ENCODE measurements at regions not wholly inside any gene's neighbourhood (a gene's known extent, or its start where the extent isn't known, plus 50 kb on each side); places are given as distances from the start of the nearest gene placed in this dataset.
"Not testable (repeated sequence)": the region's sequence is repeated elsewhere in the genome, so short reads cannot be mapped to it uniquely, and the experiment has no call there.

DNA sequence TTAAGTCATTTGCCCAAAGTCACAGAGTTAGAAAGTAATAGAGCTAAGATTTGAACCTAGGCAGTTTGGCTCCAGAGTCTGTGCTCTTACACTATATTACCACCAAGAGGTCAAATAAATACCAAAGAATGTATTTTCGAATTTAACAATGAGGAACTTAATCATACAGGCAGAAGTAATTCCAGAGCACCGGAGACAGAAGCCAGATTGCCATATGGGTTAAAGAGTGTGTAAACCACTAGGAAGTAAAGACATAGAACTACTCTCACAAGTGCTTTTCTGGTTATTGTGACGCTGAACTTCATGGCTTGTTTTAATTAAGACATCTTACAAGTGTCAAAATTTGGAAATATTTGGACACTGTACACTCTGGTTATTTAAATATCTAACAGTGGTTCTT, 114.5 kb upstream of the NBPF19 start:
- not testable (repeated sequence) for DNase-seq (ENCODE audit: low read depth)

DNA sequence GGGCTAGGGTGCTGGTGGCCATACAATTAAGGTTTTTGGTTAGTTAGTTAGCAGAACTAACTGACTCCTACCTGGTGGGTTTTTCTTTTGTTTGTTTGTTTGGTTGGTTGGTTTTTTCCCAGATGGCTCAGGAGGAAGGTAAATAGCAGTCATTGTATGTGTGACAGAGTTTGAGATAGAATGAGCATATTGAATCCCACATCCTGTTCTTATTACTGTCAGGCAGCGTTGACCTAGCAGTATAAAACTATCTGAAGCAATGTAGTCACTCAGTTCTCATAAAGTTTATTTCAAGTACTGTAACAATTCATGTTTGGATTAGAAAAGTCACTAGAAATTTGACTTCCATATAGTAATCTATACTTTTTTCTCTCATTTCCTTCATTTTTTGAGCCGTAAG, 113.5 kb upstream of the NBPF19 start:
- DNase-seq (ENCODE audit: low read depth): not testable (repeated sequence)

DNA sequence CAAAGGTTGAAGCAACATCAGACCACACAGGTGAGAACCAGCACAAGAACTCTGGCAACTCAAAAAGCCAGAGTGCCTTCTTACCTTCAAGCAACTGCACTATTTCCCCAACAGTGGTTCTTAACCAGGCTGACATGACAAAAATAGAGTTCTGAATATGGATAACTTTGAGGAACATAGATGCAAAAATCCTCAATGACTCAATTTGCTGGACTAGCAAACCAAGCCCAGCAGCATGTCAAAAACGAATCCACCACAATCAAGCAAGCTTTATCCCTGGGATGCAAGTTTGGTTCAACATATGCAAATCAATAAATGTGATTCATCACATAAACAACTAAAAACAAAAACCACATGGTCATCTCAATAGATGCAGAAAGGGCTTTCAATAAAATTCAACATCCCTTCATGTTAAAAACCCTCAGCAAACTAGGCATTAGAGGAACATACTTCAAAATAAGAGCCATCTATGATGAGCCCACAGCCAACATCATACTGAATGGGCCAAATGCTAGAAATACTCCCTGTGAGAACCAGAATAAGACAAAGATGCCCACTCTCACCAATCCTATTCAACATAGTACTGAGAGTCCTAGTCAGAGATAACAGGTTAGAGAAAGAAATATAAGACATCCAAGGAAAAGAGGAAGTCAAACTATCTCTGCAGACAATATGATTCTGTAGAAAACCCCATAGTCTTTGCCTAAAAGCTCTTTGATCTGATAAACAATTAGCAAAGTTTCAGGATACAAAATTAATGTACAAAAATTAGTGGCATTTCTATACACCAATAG, 110.5 kb upstream of the NBPF19 start:
- not testable (repeated sequence) for DNase-seq (ENCODE audit: low read depth)

DNA sequence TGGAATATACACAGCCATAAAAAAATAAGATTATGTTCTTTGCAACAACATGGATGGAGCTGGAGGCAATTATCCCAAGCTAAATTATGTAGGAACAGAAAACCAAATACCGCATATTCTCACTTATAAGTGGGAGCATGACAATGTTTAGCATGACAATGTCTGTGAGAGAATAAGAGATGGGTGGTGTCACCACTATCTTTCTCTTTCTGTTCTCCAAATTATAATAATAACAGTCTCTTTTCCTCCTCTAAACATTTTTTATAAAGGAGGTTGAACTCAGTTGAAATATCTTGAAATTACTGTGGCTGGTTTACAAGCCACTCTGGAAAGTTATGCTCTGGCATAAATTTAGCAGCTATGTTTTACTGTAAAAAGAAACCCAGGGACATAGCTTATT, 108.4 kb upstream of the NBPF19 start:
- not testable (repeated sequence) for DNase-seq (ENCODE audit: low read depth)

DNA sequence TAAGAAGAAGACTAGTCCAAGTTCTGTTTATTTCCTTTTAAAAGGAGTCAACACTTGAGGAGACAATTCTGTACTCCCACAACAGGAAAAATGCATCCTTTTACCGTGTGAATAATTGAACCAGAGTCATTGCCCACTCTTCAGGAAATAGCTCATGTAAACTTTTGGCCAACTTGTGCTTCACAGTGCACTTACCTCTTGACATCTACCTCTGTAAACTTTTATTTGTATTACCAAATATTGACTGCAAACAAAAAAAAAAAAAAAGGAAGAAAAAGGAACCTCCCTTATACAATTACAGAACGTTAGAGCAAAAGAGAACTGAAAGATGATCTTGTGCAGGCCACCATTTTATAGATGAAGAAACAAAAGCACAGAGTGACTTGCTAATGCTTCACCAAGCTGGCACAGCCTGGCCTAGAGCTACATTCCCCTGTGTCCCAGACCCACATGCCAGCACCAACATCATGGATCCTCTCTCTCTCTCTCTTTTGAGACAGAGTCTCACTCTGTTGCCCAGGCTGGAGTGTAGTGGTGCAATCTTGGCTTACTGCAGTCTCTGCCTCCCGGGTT, 107.3 kb upstream of the NBPF19 start:
- not testable (repeated sequence) for DNase-seq (ENCODE audit: low read depth)

DNA sequence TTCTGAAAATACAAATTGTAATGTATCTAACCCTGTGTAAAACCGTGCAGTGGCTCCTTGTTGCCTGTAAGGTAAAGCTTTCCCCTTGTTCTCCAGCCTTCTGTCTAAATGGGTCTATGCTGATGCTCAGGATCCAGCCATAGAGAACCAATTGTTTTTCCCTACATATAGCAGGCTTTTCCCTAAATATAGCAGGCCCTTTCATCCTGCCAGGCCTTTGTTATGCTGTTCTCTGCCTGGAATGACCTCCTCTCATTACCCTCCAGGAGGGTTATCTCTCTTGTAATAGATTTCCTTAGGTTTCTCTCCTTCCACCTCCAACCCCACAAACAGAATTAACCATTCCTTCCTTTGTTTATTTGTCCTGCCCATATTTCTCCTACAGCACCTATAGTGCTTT, 106.5 kb upstream of the NBPF19 start:
- not testable (repeated sequence) for DNase-seq (ENCODE audit: low read depth)

DNA sequence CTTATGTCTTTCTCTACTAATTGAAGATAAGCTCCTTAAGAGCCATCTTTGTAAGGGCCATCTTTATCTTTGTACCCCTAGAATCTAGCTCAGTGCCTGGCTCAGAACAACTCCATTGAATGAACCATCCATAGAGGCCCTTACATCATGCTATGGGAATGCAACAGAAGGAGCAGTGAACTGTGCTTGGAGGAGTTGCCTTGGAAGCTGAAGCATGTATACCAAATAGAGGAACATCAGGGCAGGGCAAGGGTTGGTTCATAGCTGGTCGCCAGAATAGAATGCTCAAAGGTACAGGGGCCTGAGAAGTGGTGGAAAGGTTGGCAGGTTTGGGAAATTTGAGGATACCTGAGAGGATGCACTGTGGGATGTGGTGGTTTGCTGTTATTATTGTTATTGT, 105.8 kb upstream of the NBPF19 start:
- not testable (repeated sequence) for DNase-seq (ENCODE audit: low read depth)

DNA sequence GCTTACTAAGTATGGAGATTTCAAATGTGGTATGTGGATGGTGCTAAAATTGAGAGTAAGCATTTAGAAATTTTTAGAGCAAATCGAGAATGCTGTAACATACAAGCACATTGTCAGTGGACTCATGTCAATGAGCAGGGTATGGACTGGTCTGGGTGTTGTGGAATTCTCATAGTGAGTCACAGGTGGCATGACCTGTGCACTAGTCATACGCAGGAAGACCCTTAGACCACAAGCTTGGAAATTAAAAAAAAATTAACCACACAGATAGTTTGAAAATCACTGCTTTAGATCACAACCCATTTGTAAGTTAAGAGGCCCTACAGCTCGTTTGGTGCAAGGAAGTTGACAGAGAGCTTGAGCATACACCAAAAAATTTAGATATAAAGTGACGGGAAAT, 102.9 kb upstream of the NBPF19 start:
- not testable (repeated sequence) for DNase-seq (ENCODE audit: low read depth)

DNA sequence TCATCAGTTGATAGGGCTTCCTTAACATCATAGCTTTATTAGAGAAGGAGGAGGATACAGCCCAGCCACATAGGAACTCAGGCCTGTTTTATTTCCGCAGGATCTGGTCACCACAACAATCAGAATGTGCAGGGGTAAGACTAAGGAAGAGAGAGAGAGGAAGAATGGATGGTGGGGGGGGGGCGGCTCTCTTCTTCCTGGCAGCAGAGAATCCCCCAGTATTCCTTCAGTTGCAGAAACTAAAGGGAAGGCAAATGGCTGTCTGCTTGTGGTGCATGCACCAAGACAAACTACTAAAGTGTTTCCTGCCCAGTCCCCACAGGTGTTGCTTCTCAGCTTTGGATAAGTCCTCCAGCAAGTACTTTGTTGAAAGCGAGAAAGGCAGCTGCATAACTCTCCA, 96.4 kb upstream of the NBPF19 start:
- not testable (repeated sequence) for DNase-seq (ENCODE audit: low read depth)

DNA sequence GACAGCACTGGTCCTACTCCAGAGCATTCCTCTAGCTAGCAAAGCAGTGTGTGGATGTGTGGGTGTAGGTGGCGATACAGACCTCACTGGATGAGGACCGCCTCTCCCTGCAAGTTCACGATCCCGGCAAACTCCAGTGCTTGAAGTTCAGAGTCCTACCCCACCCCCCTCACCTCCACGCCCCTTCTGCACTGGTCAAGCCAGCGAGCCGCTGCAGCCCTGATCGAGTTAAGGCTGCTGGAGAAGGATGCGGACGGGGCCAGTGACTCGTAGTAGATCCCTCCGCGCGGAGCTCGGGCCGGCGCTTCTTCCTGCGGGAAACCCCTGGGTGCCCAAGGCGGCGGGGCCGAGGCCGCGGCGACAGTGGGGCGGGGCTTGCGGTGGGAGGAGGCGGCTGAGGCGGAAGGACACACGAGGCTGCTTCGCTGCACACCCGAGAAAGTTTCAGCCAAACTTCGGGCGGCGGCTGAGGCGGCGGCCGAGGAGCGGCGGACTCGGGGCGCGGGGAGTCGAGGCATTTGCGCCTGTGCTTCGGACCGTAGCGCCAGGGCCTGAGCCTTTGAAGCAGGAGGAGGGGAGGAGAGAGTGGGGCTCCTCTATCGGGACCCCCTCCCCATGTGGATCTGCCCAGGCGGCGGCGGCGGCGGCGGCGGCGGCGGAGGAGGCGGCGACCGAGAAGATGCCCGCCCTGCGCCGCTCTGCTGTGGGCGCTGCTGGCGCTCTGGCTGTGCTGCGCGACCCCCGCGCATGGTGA, 84.5 kb upstream of the NBPF19 start:
- DNase-seq (ENCODE audit: low read depth): peak; percentile 69

DNA sequence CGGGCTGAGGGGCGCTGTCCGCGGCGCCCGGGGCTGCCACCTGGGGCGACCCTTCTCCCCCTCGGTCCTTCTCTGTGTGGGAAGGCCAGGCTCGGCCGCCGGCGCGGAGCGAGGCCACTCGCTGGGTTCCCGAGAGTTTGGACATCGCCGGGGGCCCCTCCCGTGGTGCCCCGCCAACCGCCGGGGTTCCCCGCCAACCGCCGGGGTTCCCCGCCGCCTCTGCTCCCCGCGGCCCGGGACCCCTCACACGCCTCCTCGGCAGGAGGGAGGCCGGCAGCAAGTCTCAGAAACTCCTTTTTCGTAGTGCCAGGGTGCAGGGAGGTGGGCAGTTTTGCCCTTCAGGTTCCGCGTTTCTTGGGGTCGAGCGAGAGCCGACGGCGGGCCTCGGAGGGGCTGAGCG, 83.9 kb upstream of the NBPF19 start:
- DNase-seq (ENCODE audit: low read depth): not testable (repeated sequence)

DNA sequence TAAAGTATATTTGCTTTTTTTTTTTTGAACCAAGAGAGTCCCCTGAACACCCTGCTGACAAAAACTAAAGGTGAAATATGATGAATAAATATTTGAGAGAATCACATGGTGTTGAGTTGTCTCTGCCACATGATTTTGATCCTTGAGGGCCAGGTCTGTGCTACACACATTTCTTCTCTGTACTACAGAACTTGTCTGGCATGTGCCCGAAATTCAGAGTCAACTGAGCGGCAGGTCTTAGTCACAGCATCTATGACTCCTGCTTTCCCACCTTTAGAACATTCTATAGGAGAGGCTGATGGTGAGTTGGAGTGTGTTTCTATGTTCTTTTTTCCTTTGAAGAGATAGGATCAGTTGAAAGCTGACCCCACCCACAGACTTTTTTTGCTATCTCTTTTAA, 79.0 kb upstream of the NBPF19 start:
- not testable (repeated sequence) for DNase-seq (ENCODE audit: low read depth)

DNA sequence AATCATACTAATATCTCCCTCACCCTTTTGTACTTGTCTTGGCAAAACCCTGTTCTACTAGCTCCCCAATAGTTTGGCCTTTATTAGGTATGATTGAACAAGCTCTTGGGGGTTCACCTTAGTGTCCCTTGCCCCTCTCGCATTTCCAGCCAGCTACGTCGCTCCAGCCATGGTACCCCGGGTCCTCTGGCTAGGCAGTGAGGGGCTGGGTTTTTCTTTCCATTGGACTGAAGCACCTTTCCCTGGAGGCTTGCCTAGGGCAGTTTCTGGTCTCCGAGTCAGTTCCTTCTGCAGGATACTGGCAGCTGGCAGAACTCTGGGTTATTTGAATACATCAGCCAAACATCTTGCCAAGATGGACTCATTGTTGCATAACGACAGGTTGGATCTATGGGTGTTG, 76.3 kb upstream of the NBPF19 start:
- not testable (repeated sequence) for DNase-seq (ENCODE audit: low read depth)

DNA sequence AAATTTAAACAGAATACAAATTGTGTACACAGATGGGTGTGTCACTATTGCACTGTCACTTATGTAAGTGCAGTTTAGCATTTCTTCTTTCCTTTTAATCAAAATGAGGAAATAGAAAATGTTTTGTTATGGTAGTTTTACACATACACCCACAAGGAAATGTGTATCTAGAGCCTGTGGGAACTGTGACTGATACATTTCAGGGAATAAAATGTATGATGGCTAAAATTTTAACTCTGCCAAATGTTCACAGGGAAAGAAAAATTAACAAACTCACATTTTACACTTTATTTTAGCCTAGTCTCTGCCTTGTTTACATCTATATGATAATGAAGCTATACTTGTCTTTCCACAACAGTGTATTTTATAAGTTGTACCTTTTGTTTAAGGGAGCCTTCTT, 66.4 kb upstream of the NBPF19 start:
- DNase-seq (ENCODE audit: low read depth): not testable (repeated sequence)

DNA sequence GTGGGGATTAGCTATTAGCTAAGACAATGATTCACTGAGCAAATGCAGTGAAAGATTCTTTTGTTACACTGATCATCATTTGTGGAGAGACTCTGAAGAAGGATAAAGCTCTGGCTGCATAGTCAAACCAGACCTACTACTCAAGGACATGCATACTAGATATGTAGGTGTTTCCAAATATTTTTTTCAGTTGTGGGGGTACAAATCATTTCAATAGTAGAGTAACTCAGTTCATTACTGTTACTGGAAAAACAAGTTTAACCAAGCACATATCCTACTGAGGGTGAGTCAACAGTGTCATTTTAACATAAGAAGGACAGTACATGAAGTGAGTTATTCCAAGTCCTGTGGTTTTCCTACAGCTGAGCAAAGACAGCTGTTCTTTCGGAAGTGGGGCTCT, 59.5 kb upstream of the NBPF19 start:
- not testable (repeated sequence) for DNase-seq (ENCODE audit: low read depth)

DNA sequence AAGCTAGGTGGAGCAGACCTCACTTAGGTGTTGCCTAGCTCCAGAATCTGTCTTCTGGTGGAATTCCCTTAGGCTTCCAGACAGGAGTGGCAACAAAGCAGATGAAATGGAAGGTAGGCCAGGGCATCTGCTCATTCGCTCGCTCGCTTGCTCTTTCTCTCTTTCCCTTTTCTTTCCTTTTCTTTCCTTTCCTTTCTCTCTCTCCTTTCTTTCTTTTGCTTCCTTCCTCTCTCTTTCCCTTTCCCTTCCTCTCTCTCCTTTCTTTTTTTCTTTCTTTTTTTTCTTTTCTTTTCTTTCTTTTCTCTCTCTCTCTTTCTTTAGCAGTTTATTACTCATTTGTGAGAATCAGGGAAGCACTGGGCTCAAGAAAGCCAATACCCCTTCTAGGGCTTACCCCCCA, 56.1 kb upstream of the NBPF19 start:
- not testable (repeated sequence) for DNase-seq (ENCODE audit: low read depth)

DNA sequence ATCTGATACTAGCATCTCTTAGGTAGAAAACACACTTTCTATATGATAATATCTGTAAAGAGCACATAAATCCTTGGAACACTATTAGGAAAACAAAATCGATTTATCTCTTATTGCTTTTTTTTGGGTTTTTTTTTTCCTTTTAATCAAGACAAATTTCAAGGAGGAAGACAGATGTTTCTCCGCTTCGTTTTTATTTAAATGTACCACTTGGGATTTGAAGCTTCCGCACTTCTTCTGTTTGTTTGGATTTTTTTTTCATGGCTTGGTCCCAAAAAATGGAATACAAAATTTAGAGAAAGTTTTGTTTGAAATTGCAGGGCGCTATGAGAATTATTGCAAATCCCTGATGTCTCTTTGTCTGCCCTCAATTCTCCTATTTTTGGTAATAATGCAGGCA, 51.7 kb upstream of the NBPF19 start:
- DNase-seq (ENCODE audit: low read depth): not testable (repeated sequence)

All from Daoy (cell line).